HEK293T (cell line): ENCODE measurements at regions not wholly inside any gene's neighbourhood (a gene's known extent, or its start where the extent isn't known, plus 50 kb on each side); places are given as distances from the start of the nearest gene placed in this dataset.

Source experiments
- CTCF ChIA-PET: fragments of 350-600 bp; formaldehyde crosslinking; extraction: SDS; loops from one replicate; lab custom pipeline; 2021; ENCODE audit warnings: antibody characterized with exemption, inconsistent platforms; lab: Yijun Ruan, JAX
- POLR2A ChIA-PET: fragments of 350-600 bp; formaldehyde crosslinking; extraction: SDS; loops from one replicate; lab custom pipeline; 2020; ENCODE audit warnings: antibody characterized with exemption, inconsistent platforms; lab: Yijun Ruan, JAX
- DNase-seq: peaks from one replicate; pipeline ENCODE4 v3.0.0; 2012; ENCODE audit warnings: mixed read lengths; ENCODE audit errors: extremely low spot score
- ARNT ChIP-seq: fragments of 450-650 bp; IDR thresholded peaks from 2 replicates; pipeline ENCODE4 v1.6.1; 2017; ENCODE audit warnings: mild to moderate bottlenecking
- BHLHE40 ChIP-seq: fragments of 450-650 bp; IDR thresholded peaks from 2 replicates; pipeline ENCODE4 v1.6.1; 2016; ENCODE audit warnings: mild to moderate bottlenecking, moderate library complexity, borderline replicate concordance
- CTBP1 ChIP-seq: fragments of 450-650 bp; IDR thresholded peaks from 2 replicates; pipeline ENCODE4 v1.6.1; 2016; ENCODE audit warnings: borderline replicate concordance
- ELF4 ChIP-seq: fragments of 450-650 bp; IDR thresholded peaks from 2 replicates; pipeline ENCODE4 v1.6.1; 2017; ENCODE audit warnings: antibody characterized with exemption
- FOXA1 ChIP-seq: fragments of 450-650 bp; IDR thresholded peaks from 2 replicates; pipeline ENCODE4 v1.6.1; 2016; ENCODE audit warnings: mild to moderate bottlenecking
- FOXK2 ChIP-seq: fragments of 450-650 bp; IDR thresholded peaks from 2 replicates; pipeline ENCODE4 v1.6.1; 2016; ENCODE audit warnings: mild to moderate bottlenecking
- FOXM1 ChIP-seq: fragments of 450-650 bp; IDR thresholded peaks from 2 replicates; pipeline ENCODE4 v1.6.1; 2017; ENCODE audit warnings: mild to moderate bottlenecking, borderline replicate concordance
- HDGF ChIP-seq: fragments of 450-650 bp; IDR thresholded peaks from 2 replicates; pipeline ENCODE4 v1.6.1; 2017; ENCODE audit warnings: antibody characterized with exemption, borderline replicate concordance
- L3MBTL2 ChIP-seq: fragments of 450-650 bp; conservative IDR thresholded peaks from 2 replicates; pipeline ENCODE4 v1.6.1; 2016; ENCODE audit warnings: mild to moderate bottlenecking
- LEF1 ChIP-seq: fragments of 450-650 bp; IDR thresholded peaks from 2 replicates; pipeline ENCODE4 v1.6.1; 2017; ENCODE audit warnings: mild to moderate bottlenecking, borderline replicate concordance
- NFRKB ChIP-seq: fragments of 450-650 bp; IDR thresholded peaks from 2 replicates; pipeline ENCODE4 v1.6.1; 2016; ENCODE audit warnings: mild to moderate bottlenecking, moderate library complexity
- SP1 ChIP-seq: fragments of 450-650 bp; IDR thresholded peaks from 2 replicates; pipeline ENCODE4 v1.6.1; 2017
- SUZ12 ChIP-seq: fragments of 450-650 bp; IDR thresholded peaks from 2 replicates; pipeline ENCODE4 v1.6.1; 2016; ENCODE audit warnings: mild to moderate bottlenecking
- TARDBP ChIP-seq: fragments of 450-650 bp; IDR thresholded peaks from 2 replicates; pipeline ENCODE4 v1.6.1; 2016
- ZNF384 ChIP-seq: fragments of 450-650 bp; IDR thresholded peaks from 2 replicates; pipeline ENCODE4 v1.6.1; 2016
- TF ChIP-seq, protein P1 (sequence below): fragments of 450-650 bp; IDR thresholded peaks from 2 replicates; pipeline ENCODE4 v1.6.1; 2016

DNA sequence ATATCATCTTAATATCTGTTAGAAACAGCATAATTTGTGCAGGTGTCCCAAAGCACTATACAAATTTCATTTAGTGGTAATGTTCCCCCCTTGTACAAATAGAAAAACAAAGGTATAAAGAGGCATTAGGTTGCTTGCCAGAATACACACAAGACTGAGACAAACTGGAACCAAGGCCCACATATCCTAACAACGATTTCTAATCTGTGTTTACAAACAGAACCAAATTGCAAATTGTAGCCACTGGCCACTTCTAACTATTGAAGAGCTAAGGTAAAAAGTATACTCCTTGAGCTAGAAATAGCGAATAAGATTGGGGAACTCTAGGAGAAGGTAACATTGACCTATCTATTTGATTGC is 526.1 kb downstream of the KLF12 start:
- ChIA-PET POLR2A (no interaction called here), CTCF (no interaction called here)
- no peak for DNase-seq
- TF ChIP-seq SUZ12 (no peak), FOXA1 (peak; percentile 28; the same call in 1 of the 2 replicates)

DNA sequence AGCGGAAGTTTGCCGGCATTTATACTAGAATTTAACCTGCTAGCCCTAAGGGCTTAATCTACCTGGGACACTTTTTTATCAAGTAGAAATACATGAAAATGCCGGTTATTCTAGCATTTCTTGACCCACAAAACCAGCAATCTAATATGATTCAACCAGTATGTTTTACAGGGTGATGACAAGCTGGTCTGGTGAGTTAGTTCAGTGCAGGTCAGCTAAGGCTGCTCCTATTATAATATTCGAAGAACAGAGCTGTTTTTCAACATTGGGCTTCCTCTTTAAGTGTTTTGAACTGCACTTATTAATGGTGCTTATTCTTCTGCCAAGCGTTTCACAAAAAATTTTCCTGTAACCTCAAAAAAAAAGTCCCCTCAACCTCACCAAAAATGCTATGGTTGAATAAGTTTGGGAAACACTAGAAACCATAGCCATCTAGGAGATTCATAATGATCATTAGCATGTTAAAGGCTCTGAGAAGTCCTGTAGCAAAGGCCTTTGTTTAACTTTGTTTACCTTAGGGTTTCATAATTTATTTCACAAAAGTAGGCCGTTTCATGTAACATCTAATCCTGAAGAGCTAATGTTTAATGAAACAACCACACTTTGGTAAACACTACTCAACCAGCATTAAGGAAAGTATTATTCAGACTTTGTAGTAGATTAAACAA is 526.6 kb downstream of the KLF12 start:
- CTCF ChIA-PET = no interaction called here

DNA sequence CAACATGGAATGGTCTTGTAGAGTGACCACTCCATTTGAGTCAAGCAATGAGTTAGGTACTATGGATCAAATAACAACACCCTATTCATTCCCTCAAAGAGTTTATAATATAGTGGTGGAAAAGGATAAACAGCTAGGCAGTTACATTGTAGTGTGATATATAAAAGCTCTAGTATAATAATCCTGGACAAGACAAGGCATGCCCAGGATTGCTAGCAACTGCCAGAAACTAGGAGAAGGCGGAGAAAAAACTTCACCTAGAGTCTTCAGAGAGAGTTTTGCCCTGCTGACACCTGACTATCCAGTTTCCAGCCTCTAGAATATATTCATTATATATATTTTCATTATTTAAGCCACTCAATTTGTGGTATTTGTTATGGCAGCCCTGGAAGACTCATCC is 530.6 kb downstream of the KLF12 start:
- no peak for TF ChIP-seq ZNF384
- POLR2A ChIA-PET = no interaction called here
- DNase-seq = no peak
- CTCF ChIA-PET = no interaction called here

More for the DNA sequence above, 526.6 kb downstream of the KLF12 start:
- TF ChIP-seq FOXM1 (no peak), NFRKB (no peak), CTBP1 (no peak), ZNF384 (no peak), LEF1 (no peak), HDGF (no peak), FOXA1 (no peak), TARDBP (no peak), ELF4 (no peak), L3MBTL2 (no peak), BHLHE40 (no peak), SP1 (no peak), FOXK2 (no peak)
- TF ChIP-seq, protein P1, sequence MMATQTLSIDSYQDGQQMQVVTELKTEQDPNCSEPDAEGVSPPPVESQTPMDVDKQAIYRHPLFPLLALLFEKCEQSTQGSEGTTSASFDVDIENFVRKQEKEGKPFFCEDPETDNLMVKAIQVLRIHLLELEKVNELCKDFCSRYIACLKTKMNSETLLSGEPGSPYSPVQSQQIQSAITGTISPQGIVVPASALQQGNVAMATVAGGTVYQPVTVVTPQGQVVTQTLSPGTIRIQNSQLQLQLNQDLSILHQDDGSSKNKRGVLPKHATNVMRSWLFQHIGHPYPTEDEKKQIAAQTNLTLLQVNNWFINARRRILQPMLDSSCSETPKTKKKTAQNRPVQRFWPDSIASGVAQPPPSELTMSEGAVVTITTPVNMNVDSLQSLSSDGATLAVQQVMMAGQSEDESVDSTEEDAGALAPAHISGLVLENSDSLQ = no peak
- no peak for DNase-seq
- POLR2A ChIA-PET = no interaction called here

DNA sequence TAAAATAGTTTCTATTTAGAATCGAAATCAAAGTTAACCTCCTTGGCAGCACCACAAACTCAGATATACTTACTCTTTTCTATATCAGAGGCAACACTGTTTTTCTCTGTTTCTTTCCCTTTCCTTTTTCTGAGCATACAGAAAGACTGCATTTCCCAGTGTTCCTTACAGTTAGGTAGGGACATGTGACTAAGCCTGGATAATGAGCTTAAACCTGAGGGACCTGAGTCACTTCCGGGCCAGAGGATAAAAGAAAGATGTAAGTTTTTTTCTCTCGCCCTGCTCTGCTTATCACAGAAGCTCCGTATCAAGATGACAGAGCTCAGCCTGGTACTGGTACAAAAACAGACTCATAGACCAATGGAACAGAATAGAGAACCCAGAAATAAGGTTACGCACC is 531.9 kb downstream of the KLF12 start:
- ChIA-PET CTCF (interaction anchor here (0.6 kb wide), 1 partner anchor 10 kb away, joined by 3 read pairs; no protein-coding TSS in a partner anchor), POLR2A (no interaction called here)
- DNase-seq = no peak
- TF ChIP-seq SUZ12 (no peak), SP1 (no peak), FOXM1 (no peak), ARNT (no peak), L3MBTL2 (no peak), TARDBP (no peak), ELF4 (no peak), NFRKB (no peak), LEF1 (no peak), FOXA1 (no peak), HDGF (no peak), CTBP1 (no peak), BHLHE40 (no peak), FOXK2 (no peak), ZNF384 (no peak)
- TF ChIP-seq, protein P1 = no peak

DNA sequence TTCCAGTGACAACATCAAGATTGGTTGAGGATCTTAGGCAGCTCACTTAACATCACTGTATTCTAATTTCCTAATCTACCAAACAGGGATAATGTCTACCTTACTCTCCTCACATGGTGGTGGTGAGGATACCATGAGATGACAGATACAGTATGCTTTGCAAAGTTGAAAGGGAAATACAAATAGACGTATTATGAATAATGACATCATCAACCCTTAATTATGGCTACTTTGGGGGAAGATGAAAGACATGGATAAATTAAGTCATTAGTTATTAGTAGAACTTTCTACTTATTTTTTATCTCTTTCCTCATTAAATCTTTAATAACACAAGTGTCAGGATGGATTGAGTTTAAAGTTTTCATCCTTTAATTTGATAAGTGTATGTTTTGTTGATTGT is 532.5 kb downstream of the KLF12 start:
- ChIA-PET POLR2A (no interaction called here), CTCF (no interaction called here)
- DNase-seq = no peak
- no peak for TF ChIP-seq LEF1
- no peak for TF ChIP-seq CTBP1
- TF ChIP-seq FOXA1 = no peak
- no peak for TF ChIP-seq ZNF384
- no peak for TF ChIP-seq L3MBTL2
- TF ChIP-seq SUZ12 = no peak
- TF ChIP-seq SP1 = no peak
- TF ChIP-seq ELF4 = no peak
- TF ChIP-seq NFRKB = no peak
- TF ChIP-seq FOXK2 = no peak
- no peak for TF ChIP-seq TARDBP
- TF ChIP-seq, protein P1 = no peak
- TF ChIP-seq FOXM1 = no peak
- TF ChIP-seq ARNT = no peak
- no peak for TF ChIP-seq HDGF
- no peak for TF ChIP-seq BHLHE40

DNA sequence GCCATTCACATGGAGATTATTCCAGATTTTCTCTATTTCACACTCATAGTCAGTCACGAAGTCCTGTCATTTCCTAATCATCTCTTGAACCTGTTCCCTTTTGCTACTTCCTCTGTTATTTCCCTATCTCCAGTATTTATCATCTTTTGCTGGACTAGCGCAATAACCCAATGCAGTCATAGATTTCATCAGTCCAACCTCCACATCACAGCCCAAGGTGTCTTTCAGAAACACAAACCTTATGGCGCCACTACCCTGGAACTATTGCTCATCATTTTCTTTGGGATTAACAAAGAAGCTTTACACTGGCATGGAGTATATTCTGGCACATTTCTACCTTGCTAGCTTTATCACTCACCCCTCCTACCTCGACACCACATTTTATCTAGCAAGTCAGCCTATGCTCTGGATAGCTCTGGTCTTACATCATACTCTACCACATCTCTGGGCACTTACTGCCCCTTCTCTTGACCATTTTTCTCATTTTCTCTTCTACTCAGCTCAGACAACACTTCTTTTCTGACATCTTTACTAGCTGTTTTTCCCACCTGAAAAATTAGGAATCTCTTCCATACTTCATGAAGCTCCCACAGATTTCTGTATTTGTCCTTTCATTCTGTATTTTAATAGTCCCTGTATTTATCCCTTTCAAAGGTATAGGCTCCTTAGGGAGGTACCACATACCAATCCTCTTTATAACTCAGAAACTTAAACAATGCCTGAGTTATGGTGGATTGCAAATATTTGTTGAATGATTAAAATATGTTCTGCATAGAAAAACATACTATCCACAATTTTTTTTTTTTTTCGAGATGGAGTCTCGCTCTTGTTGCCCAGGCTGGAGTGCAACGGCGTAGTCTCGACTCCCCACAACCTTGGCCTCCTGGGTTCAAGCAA is 534.7 kb downstream of the KLF12 start:
- ChIA-PET POLR2A (no interaction called here), CTCF (interaction anchor here (0.6 kb wide), 1 partner anchor 38 kb away, joined by 5 read pairs; no protein-coding TSS in a partner anchor)
- TF ChIP-seq ELF4 (no peak), SUZ12 (no peak), FOXA1 (no peak)
- DNase-seq = no peak
